NCI-H2107 treated with DMSO at 0.1 percent for 48 hours (cell line): ENCODE measurements at regions not wholly inside any gene's neighbourhood (a gene's known extent, or its start where the extent isn't known, plus 50 kb on each side); places are given as distances from the start of the nearest gene placed in this dataset.

Experiments used
- DNase-seq: peaks from one replicate; lab custom pipeline; 2025; ENCODE audit not compliant: unreplicated experiment; lab: John Stamatoyannopoulos, UW

- DNase-seq: no peak
Measured at GRCh38 chr13:61838568-61838967, 422.9 kb upstream of the PCDH20 start.

GRCh38 chr13:61833228-61833627 is 417.6 kb upstream of the PCDH20 start:
- DNase-seq: no peak

- DNase-seq: no peak
Measured at GRCh38 chr13:61831026-61831425, 415.4 kb upstream of the PCDH20 start.

- no peak for DNase-seq
Measured at GRCh38 chr13:61830475-61830874, 414.8 kb upstream of the PCDH20 start.

GRCh38 chr13:61824168-61824567 is 408.5 kb upstream of the PCDH20 start:
- DNase-seq: no peak

- DNase-seq: no peak
Measured at GRCh38 chr13:61812286-61812685, 396.6 kb upstream of the PCDH20 start.

GRCh38 chr13:61810065-61810464 is 394.4 kb upstream of the PCDH20 start:
- DNase-seq: no peak

GRCh38 chr13:61797397-61797796 is 381.7 kb upstream of the PCDH20 start:
- no peak for DNase-seq

GRCh38 chr13:61795580-61795979 is 379.9 kb upstream of the PCDH20 start:
- no peak for DNase-seq

- DNase-seq: no peak
Measured at GRCh38 chr13:61779456-61779855, 363.8 kb upstream of the PCDH20 start.

- DNase-seq: no peak
Measured at GRCh38 chr13:61778531-61778930, 362.9 kb upstream of the PCDH20 start.

- no peak for DNase-seq
Measured at GRCh38 chr13:61777899-61778298, 362.2 kb upstream of the PCDH20 start.

GRCh38 chr13:61777271-61777670 is 361.6 kb upstream of the PCDH20 start:
- no peak for DNase-seq

- DNase-seq: no peak
Measured at GRCh38 chr13:61774903-61775302, 359.3 kb upstream of the PCDH20 start.

GRCh38 chr13:61770681-61771080 is 355.0 kb upstream of the PCDH20 start:
- no peak for DNase-seq

GRCh38 chr13:61768175-61768574 is 352.5 kb upstream of the PCDH20 start:
- no peak for DNase-seq

- no peak for DNase-seq
Measured at GRCh38 chr13:61766667-61767058, 351.0 kb upstream of the PCDH20 start.

- no peak for DNase-seq
Measured at GRCh38 chr13:61765940-61766666, 350.5 kb upstream of the PCDH20 start.

- no peak for DNase-seq
Measured at GRCh38 chr13:61765181-61765742, 349.6 kb upstream of the PCDH20 start.

GRCh38 chr13:61761690-61762089 is 346.0 kb upstream of the PCDH20 start:
- DNase-seq: no peak

- DNase-seq: no peak
Measured at GRCh38 chr13:61760102-61760501, 344.5 kb upstream of the PCDH20 start.

- no peak for DNase-seq
Measured at GRCh38 chr13:61756031-61756430, 340.4 kb upstream of the PCDH20 start.

- DNase-seq: no peak
Measured at GRCh38 chr13:61751039-61751438, 335.4 kb upstream of the PCDH20 start.
